ENCODE measurements at regions not wholly inside any gene's neighbourhood (a gene's known extent, or its start where the extent isn't known, plus 50 kb on each side); places are given as distances from the start of the nearest gene placed in this dataset.

GRCh38 chr5:41637869-41638268 is 127.5 kb upstream of the PLCXD3 start:
- Mint-ChIP-seq H3K4me3 (no peak overlapping the region), H3K9me3 (peaks cover 2% of the 10 kb centered on the region), H3K27ac (peak overlapping the region; percentile 33), H3K27me3 (ENCODE audit: insufficient read depth, low read depth) (peaks cover 2% of the 10 kb centered on the region), H3K4me1 (peaks cover 9% of the 10 kb centered on the region), H3K36me3 (no peaks in the 10 kb centered on the region)
- H2AFZ ChIP-seq (replicated peaks), result peak overlapping the region; percentile 59
- no peaks in the 10 kb centered on the region for H3K36me3 ChIP-seq
- no peaks in the 10 kb centered on the region for H3K79me2 ChIP-seq (ENCODE audit: low read depth)
- TF ChIP-seq EZH2 (IDR thresholded peaks at IDR 0.05) (no peak), CTCF (IDR thresholded peaks at IDR 0.05) (peak; percentile 43)
- no peak overlapping the region for H3K4me3 ChIP-seq
- H4K20me1 ChIP-seq (ENCODE audit: low read depth), result no peaks in the 10 kb centered on the region
- H3K4me2 ChIP-seq, result no peak overlapping the region
- H3F3A ChIP-seq (ENCODE audit: low read depth), result no peaks in the 10 kb centered on the region
- H3K9me3 ChIP-seq (ENCODE audit: low read depth), result no peaks in the 10 kb centered on the region
- H3K4me1 ChIP-seq, result no peaks in the 10 kb centered on the region
- H3K27ac ChIP-seq, result no peak overlapping the region
- no peak for DNase-seq (ENCODE audit: low spot score)
- no peak overlapping the region for H3K9ac ChIP-seq
- H3K27me3 ChIP-seq, result no peaks in the 10 kb centered on the region

- Mint-ChIP-seq H3K4me3 (no peak overlapping the region), H3K9me3 (no peaks in the 10 kb centered on the region), H3K27me3 (ENCODE audit: insufficient read depth, low read depth) (peaks cover 2% of the 10 kb centered on the region), H3K36me3 (no peaks in the 10 kb centered on the region), H3K27ac (peak overlapping the region; percentile 33), H3K4me1 (peaks cover 9% of the 10 kb centered on the region)
- TF ChIP-seq EZH2 (IDR thresholded peaks at IDR 0.05), result no peak
- DNase-seq (ENCODE audit: low spot score), result peak; percentile 11
- H3F3A ChIP-seq (ENCODE audit: low read depth), result no peaks in the 10 kb centered on the region
- H3K9ac ChIP-seq, result no peak overlapping the region
- no peaks in the 10 kb centered on the region for H4K20me1 ChIP-seq (ENCODE audit: low read depth)
- H3K27me3 ChIP-seq, result no peaks in the 10 kb centered on the region
- H3K4me1 ChIP-seq, result no peaks in the 10 kb centered on the region
- H3K9me3 ChIP-seq (ENCODE audit: low read depth), result no peaks in the 10 kb centered on the region
- H3K36me3 ChIP-seq, result no peaks in the 10 kb centered on the region
- H3K79me2 ChIP-seq (ENCODE audit: low read depth), result no peaks in the 10 kb centered on the region
- no peak overlapping the region for H3K4me3 ChIP-seq
- H2AFZ ChIP-seq (replicated peaks), result peak overlapping the region; percentile 59
- no peak overlapping the region for H3K27ac ChIP-seq
- H3K4me2 ChIP-seq, result no peak overlapping the region
Observed at GRCh38 chr5:41637424-41637823, 127.0 kb upstream of the PLCXD3 start.

- no peaks in the 10 kb centered on the region for H3K27me3 ChIP-seq
- Mint-ChIP-seq H3K4me1 (peaks cover 9% of the 10 kb centered on the region), H3K36me3 (no peaks in the 10 kb centered on the region), H3K9me3 (no peaks in the 10 kb centered on the region), H3K27me3 (ENCODE audit: insufficient read depth, low read depth) (peaks cover 2% of the 10 kb centered on the region), H3K27ac (no peak overlapping the region), H3K4me3 (no peak overlapping the region)
- peak; percentile 67 for DNase-seq (ENCODE audit: low spot score)
- no peaks in the 10 kb centered on the region for H3K36me3 ChIP-seq
- H3F3A ChIP-seq (ENCODE audit: low read depth), result no peaks in the 10 kb centered on the region
- H3K4me3 ChIP-seq, result no peak overlapping the region
- H3K9ac ChIP-seq, result no peak overlapping the region
- H3K4me2 ChIP-seq, result no peak overlapping the region
- TF ChIP-seq EZH2phosphoT487 (IDR thresholded peaks at IDR 0.05) (no peak), EZH2 (IDR thresholded peaks at IDR 0.05) (no peak), CTCF (IDR thresholded peaks at IDR 0.05) (peak; percentile 53)
- no peak overlapping the region for H3K27ac ChIP-seq
- no peaks in the 10 kb centered on the region for H3K4me1 ChIP-seq
- H4K20me1 ChIP-seq (ENCODE audit: low read depth), result no peaks in the 10 kb centered on the region
- no peaks in the 10 kb centered on the region for H3K79me2 ChIP-seq (ENCODE audit: low read depth)
- no peaks in the 10 kb centered on the region for H3K9me3 ChIP-seq (ENCODE audit: low read depth)
- H2AFZ ChIP-seq (replicated peaks), result no peak overlapping the region
Observed at GRCh38 chr5:41636605-41637004, 126.2 kb upstream of the PLCXD3 start.

GRCh38 chr5:41629897-41630296 is 119.5 kb upstream of the PLCXD3 start:
- no peak for TF ChIP-seq EZH2 (IDR thresholded peaks at IDR 0.05)
- Histone ChIP-seq H3K4me3 (no peak overlapping the region), H3K27me3 (no peaks in the 10 kb centered on the region), H3F3A (ENCODE audit: low read depth) (no peaks in the 10 kb centered on the region), H3K4me1 (no peaks in the 10 kb centered on the region), H4K20me1 (ENCODE audit: low read depth) (no peaks in the 10 kb centered on the region), H3K9ac (no peak overlapping the region), H3K27ac (no peak overlapping the region), H2AFZ (replicated peaks) (no peak overlapping the region), H3K9me3 (ENCODE audit: low read depth) (no peaks in the 10 kb centered on the region), H3K4me2 (no peak overlapping the region), H3K36me3 (no peaks in the 10 kb centered on the region), H3K79me2 (ENCODE audit: low read depth) (no peaks in the 10 kb centered on the region)
- Mint-ChIP-seq H3K4me1 (no peaks in the 10 kb centered on the region), H3K9me3 (no peaks in the 10 kb centered on the region), H3K27me3 (ENCODE audit: insufficient read depth, low read depth) (no peaks in the 10 kb centered on the region), H3K36me3 (no peaks in the 10 kb centered on the region), H3K27ac (no peak overlapping the region), H3K4me3 (no peak overlapping the region)
- DNase-seq (ENCODE audit: low spot score), result no peak

Measured in neural progenitor cell (in vitro differentiated cells).